WTC11 (cell line): ENCODE measurements at regions not wholly inside any gene's neighbourhood (a gene's known extent, or its start where the extent isn't known, plus 50 kb on each side); places are given as distances from the start of the nearest gene placed in this dataset.

ENCODE experiments used
- ATAC-seq: fragments of 200-7000 bp; cut with Tn5 transposase; 2 replicates; pipeline ENCODE4 v1.10.0; 2021; ENCODE audit warnings: mild to moderate bottlenecking, moderate library complexity
- CTCF ChIA-PET: fragments of 300-600 bp; sonication (Branson Sonifier 250); formaldehyde crosslinking; loops from one replicate; lab custom pipeline; 2021; ENCODE audit warnings: antibody characterized with exemption; lab: Charles Lee
- POLR2A ChIA-PET: fragments of 350-600 bp; sonication (Branson Sonifier 250); formaldehyde crosslinking; loops from one replicate; lab custom pipeline; 2021; ENCODE audit warnings: antibody characterized with exemption; lab: Charles Lee
- DNase-seq: peaks from one replicate; pipeline ENCODE4 v3.0.0; 2021; ENCODE audit warnings: low spot score
- H3K27ac Mint-ChIP-seq: 2 replicates; pipeline ENCODE4 v1.8.0; 2021; ENCODE audit warnings: mixed read lengths
- H3K27me3 Mint-ChIP-seq: 2 replicates; pipeline ENCODE4 v1.8.0; 2021; ENCODE audit warnings: low read depth, mild to moderate bottlenecking, moderate library complexity, mixed read lengths
- H3K36me3 Mint-ChIP-seq: 2 replicates; pipeline ENCODE4 v1.8.0; 2021; ENCODE audit warnings: mixed read lengths
- H3K4me1 Mint-ChIP-seq: 2 replicates; pipeline ENCODE4 v1.8.0; 2022; ENCODE audit warnings: mixed read lengths
- H3K4me3 Mint-ChIP-seq: 2 replicates; pipeline ENCODE4 v1.8.0; 2021; ENCODE audit warnings: mild to moderate bottlenecking, moderate library complexity, mixed read lengths
- H3K9me3 Mint-ChIP-seq: 2 replicates; pipeline ENCODE4 v1.8.0; 2021; ENCODE audit warnings: mixed read lengths
- ATF2 ChIP-seq: sonication (generic); formaldehyde crosslinking; IDR thresholded peaks from 2 replicates; pipeline ENCODE4 v1.8.1; 2022; ENCODE audit warnings: low read depth, missing genetic modification reagents, borderline replicate concordance
- CBFB ChIP-seq: sonication (generic); formaldehyde crosslinking; IDR thresholded peaks from 2 replicates; pipeline ENCODE4 v1.8.1; 2022; ENCODE audit warnings: mild to moderate bottlenecking, low read depth, missing genetic modification reagents
- CDX4 ChIP-seq: fragments of 250-450 bp; sonication (Bioruptor Pico); IDR thresholded peaks from 2 replicates; pipeline ENCODE4 v1.9.0; 2021; ENCODE audit warnings: moderate library complexity, mild to moderate bottlenecking, inconsistent platforms, borderline replicate concordance
- CREM ChIP-seq: sonication (generic); formaldehyde crosslinking; IDR thresholded peaks from 2 replicates; pipeline ENCODE4 v1.8.1; 2022; ENCODE audit warnings: mild to moderate bottlenecking, missing genetic modification reagents, moderate library complexity
- E2F5 ChIP-seq: sonication (generic); formaldehyde crosslinking; IDR thresholded peaks from 2 replicates; pipeline ENCODE4 v1.8.1; 2022; ENCODE audit warnings: mild to moderate bottlenecking, moderate library complexity, missing genetic modification reagents
- NFE2L1 ChIP-seq: sonication (generic); formaldehyde crosslinking; IDR thresholded peaks from 2 replicates; pipeline ENCODE4 v1.8.1; 2023; ENCODE audit warnings: missing genetic modification reagents
- OVOL2 ChIP-seq: fragments of 250-450 bp; sonication (Bioruptor Pico); IDR thresholded peaks from 2 replicates; pipeline ENCODE4 v1.9.0; 2021; ENCODE audit warnings: mild to moderate bottlenecking, borderline replicate concordance
- SMAD3 ChIP-seq: sonication (generic); formaldehyde crosslinking; IDR thresholded peaks from 2 replicates; pipeline ENCODE4 v1.8.0; 2022; ENCODE audit warnings: missing genetic modification reagents, mild to moderate bottlenecking, borderline replicate concordance
- STAT6 ChIP-seq: sonication (generic); formaldehyde crosslinking; conservative IDR thresholded peaks from 2 replicates; pipeline ENCODE4 v1.8.1; 2023; ENCODE audit warnings: mild to moderate bottlenecking, low read depth, missing genetic modification reagents, moderate library complexity
- TCF7 ChIP-seq: sonication (generic); formaldehyde crosslinking; IDR thresholded peaks from 2 replicates; pipeline ENCODE4 v1.8.0; 2022; ENCODE audit warnings: mild to moderate bottlenecking, low read depth, missing genetic modification reagents, moderate library complexity
- ZNF121 ChIP-seq: sonication (generic); formaldehyde crosslinking; IDR thresholded peaks from 2 replicates; pipeline ENCODE4 v1.8.0; 2023; ENCODE audit warnings: missing genetic modification reagents
- ZNF263 ChIP-seq: sonication (generic); formaldehyde crosslinking; IDR thresholded peaks from 2 replicates; pipeline ENCODE4 v1.8.1; 2022; ENCODE audit warnings: low read depth, mild to moderate bottlenecking, moderate library complexity, missing genetic modification reagents
- TF ChIP-seq, protein P1 (sequence below): fragments of 250-450 bp; sonication (Bioruptor Pico); IDR thresholded peaks from 2 replicates; pipeline ENCODE4 v1.9.0; 2021; ENCODE audit warnings: mild to moderate bottlenecking, borderline replicate concordance
- TF ChIP-seq, protein P2 (sequence below): sonication (generic); formaldehyde crosslinking; IDR thresholded peaks from 2 replicates; pipeline ENCODE4 v1.8.1; 2023; ENCODE audit warnings: mild to moderate bottlenecking, missing genetic modification reagents
- TF ChIP-seq, protein P3 (sequence below): sonication (generic); formaldehyde crosslinking; IDR thresholded peaks from 2 replicates; pipeline ENCODE4 v1.8.0; 2022; ENCODE audit warnings: mild to moderate bottlenecking, missing genetic modification reagents

DNA sequence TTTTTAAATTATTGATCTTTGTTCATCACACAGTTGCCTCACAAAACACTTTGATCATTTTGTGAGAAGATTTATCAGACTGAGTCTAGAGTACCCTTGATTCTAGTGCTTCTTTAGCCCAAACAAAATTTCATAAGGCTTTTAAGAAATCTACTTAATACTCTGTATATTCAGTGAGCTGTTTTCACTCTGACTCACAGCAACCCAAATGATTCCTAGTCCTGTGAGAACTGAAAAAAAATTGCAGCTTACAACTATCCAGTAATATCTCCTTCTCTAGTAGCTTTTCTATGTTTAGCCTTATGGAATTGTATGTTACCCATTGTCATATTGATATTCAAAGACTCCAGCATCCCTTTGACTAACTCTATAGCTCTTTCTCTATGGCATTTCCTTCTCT lies 915.6 kb downstream of the AMY1C start:
- peak overlapping the region; percentile 53 for H3K4me3 Mint-ChIP-seq
- TF ChIP-seq ZNF121 (CRISPR knock-in tag) (no peak), E2F5 (CRISPR knock-in tag) (no peak), CDX4 (CRISPR knock-in tag) (no peak), OVOL2 (CRISPR knock-in tag) (no peak), CBFB (CRISPR knock-in tag) (no peak), TCF7 (CRISPR knock-in tag) (no peak), STAT6 (CRISPR knock-in tag) (no peak), SMAD3 (CRISPR knock-in tag) (no peak), CREM (CRISPR knock-in tag) (no peak), ZNF263 (CRISPR knock-in tag) (no peak), NFE2L1 (no peak), ATF2 (no peak)
- TF ChIP-seq, protein P1, sequence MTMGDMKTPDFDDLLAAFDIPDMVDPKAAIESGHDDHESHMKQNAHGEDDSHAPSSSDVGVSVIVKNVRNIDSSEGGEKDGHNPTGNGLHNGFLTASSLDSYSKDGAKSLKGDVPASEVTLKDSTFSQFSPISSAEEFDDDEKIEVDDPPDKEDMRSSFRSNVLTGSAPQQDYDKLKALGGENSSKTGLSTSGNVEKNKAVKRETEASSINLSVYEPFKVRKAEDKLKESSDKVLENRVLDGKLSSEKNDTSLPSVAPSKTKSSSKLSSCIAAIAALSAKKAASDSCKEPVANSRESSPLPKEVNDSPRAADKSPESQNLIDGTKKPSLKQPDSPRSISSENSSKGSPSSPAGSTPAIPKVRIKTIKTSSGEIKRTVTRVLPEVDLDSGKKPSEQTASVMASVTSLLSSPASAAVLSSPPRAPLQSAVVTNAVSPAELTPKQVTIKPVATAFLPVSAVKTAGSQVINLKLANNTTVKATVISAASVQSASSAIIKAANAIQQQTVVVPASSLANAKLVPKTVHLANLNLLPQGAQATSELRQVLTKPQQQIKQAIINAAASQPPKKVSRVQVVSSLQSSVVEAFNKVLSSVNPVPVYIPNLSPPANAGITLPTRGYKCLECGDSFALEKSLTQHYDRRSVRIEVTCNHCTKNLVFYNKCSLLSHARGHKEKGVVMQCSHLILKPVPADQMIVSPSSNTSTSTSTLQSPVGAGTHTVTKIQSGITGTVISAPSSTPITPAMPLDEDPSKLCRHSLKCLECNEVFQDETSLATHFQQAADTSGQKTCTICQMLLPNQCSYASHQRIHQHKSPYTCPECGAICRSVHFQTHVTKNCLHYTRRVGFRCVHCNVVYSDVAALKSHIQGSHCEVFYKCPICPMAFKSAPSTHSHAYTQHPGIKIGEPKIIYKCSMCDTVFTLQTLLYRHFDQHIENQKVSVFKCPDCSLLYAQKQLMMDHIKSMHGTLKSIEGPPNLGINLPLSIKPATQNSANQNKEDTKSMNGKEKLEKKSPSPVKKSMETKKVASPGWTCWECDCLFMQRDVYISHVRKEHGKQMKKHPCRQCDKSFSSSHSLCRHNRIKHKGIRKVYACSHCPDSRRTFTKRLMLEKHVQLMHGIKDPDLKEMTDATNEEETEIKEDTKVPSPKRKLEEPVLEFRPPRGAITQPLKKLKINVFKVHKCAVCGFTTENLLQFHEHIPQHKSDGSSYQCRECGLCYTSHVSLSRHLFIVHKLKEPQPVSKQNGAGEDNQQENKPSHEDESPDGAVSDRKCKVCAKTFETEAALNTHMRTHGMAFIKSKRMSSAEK = no peak
- TF ChIP-seq, protein P2, sequence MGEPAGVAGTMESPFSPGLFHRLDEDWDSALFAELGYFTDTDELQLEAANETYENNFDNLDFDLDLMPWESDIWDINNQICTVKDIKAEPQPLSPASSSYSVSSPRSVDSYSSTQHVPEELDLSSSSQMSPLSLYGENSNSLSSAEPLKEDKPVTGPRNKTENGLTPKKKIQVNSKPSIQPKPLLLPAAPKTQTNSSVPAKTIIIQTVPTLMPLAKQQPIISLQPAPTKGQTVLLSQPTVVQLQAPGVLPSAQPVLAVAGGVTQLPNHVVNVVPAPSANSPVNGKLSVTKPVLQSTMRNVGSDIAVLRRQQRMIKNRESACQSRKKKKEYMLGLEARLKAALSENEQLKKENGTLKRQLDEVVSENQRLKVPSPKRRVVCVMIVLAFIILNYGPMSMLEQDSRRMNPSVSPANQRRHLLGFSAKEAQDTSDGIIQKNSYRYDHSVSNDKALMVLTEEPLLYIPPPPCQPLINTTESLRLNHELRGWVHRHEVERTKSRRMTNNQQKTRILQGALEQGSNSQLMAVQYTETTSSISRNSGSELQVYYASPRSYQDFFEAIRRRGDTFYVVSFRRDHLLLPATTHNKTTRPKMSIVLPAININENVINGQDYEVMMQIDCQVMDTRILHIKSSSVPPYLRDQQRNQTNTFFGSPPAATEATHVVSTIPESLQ (CRISPR knock-in tag) = no peak
- TF ChIP-seq, protein P3, sequence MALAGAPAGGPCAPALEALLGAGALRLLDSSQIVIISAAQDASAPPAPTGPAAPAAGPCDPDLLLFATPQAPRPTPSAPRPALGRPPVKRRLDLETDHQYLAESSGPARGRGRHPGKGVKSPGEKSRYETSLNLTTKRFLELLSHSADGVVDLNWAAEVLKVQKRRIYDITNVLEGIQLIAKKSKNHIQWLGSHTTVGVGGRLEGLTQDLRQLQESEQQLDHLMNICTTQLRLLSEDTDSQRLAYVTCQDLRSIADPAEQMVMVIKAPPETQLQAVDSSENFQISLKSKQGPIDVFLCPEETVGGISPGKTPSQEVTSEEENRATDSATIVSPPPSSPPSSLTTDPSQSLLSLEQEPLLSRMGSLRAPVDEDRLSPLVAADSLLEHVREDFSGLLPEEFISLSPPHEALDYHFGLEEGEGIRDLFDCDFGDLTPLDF (CRISPR knock-in tag) = no peak
- TF ChIP-seq, all 79 proteins: peak for 0
- peaks cover 21% of the 10 kb centered on the region for H3K9me3 Mint-ChIP-seq
- no peak overlapping the region for H3K27ac Mint-ChIP-seq
- H3K27me3 Mint-ChIP-seq = peaks cover 3% of the 10 kb centered on the region; the same call in 1 of the 2 replicates
- DNase-seq (no peak), ATAC-seq (no peak)
- CTCF ChIA-PET = no interaction called here
- peaks cover 5% of the 10 kb centered on the region for H3K36me3 Mint-ChIP-seq
- POLR2A ChIA-PET = no interaction called here
- H3K4me1 Mint-ChIP-seq = peaks cover 17% of the 10 kb centered on the region
